GM19395 (cell line): ENCODE measurements at regions not wholly inside any gene's neighbourhood (a gene's known extent, or its start where the extent isn't known, plus 50 kb on each side); places are given as distances from the start of the nearest gene placed in this dataset.

ENCODE experiments used
- ATAC-seq: cut with Tn5 transposase; IDR thresholded peaks from one replicate; pipeline ENCODE4 v1.9.1; 2021; ENCODE audit warnings: mild to moderate bottlenecking, moderate library complexity; ENCODE audit not compliant: unreplicated experiment

DNA sequence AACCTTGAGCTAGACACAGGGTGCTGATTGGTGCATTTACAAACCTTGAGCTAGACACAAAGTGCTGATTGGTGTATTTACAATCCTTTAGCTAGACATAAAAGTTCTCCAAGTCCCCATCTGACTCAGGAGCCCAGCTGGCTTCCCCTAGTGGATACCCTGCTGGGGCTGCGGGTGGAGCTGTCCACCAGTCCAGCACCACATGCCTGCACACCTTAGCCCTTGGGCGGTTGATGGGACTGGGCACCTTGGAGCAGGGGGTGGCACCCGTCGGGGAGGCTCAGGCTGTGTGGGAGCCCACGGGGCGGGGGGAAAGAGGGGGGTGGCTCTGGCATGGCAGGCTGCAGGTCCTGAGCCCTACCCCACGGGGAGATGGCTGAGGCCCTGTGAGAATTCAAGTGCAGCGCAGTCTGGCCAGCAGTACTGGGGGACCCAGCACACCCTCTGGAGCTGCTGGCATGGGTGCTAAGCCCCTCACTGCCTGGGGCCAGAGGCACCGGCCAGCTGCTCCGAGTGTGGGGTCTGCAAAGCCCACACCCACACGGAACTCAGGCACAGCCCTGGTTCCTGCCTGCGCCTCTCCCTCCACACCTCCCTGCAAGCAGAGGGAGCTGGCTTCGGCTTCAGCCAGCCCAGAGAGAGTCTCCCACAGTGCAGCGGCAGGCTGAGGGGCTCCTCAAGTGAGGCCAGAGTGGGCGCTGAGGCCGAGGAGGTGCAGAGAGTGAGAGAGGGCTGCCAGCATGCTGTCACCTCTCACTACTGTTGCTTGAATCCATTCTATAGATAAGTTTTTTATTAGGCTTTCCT lies 369.8 kb upstream of the SMIM30 start:
- ATAC-seq = no peak

DNA sequence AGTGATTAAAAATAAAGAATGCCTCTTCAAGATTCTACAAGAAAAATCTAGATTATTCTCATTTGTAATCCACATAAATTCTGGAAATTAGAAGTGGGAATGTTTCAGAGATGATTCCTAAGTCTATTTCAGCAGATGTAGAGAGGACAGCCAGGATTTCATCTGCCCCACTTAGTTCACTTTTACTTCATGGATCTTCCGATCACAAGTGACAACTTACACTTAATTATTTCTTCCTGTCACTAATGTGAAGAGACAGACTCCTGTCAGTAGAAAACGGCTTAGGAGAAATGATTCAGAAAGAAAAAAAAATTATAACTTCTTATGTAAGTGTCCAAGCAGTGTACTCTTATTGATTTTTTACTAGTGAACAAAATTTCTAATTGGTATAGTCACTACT lies 368.2 kb upstream of the SMIM30 start:
- no peak for ATAC-seq

DNA sequence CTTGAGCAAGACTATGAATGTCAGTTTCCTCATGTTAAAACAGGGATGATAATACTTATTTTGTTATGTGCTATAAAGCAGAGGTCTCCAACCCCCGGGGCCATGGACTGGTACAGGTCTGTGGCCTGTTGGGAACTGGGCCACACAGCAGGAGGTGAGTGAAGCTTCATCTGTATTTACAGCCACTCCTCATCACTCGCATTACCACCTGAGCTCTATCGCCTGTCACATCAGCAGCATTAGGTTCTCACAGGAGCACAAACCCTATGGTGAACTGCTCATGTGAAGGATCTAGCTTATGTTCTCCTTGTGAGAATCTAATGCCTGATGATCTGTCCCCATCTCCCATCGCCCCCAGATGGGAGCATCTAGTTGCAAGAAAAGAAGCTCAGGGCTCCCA lies 365.3 kb upstream of the SMIM30 start:
- no peak for ATAC-seq

DNA sequence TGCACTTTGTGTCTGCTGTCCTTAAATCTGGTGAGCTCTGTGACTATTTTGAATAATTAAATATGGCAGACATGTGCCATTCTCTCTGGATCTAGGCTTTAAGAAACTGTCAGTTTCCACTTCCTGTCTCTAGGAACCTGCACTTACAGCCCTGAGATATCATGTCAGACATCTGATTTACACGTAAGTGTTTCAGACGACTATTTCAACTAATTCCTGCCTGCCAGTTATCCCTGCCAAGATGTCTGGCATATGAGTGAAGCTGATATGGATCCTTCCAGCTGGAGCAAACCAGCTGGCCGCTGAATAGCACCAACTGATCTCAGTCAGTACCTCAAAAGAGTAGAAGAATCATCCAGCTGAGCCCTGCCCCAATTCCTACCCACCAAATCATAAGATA lies 362.2 kb upstream of the SMIM30 start:
- no peak for ATAC-seq

DNA sequence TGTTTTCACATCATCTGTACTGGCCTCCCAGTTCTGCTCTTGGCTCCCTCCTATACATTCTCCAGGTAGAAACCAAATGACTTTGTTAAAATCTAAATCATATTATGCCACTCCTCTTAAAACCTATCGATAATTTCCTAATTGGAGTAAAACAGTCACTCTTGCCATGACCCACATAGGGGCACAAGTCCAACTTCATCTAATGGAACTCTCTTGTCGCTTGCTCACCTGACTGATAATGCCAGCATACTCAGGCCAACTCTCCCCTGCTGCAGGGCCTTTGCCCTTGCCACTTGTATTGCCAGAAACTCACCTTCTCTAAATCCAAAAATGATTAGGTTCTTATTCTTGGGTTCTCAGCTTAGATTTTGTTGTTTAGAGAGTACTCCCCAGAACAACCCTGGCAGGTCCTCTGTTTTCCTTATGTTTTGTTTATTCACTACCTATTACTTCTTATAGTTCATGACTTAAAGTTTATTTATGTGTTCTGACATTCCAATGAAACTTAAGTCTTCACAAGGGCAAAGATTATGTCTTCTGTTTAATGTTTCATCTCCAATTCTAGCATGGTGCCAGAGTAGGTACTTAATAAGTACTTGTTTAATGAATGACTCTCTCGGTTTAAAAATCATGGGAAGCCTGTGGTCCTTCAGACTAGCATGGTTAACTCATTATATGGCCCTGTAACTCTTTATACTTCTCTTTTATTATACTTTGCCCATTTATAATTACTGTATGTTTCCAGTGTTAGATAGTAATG lies 345.9 kb upstream of the SMIM30 start:
- no peak for ATAC-seq

DNA sequence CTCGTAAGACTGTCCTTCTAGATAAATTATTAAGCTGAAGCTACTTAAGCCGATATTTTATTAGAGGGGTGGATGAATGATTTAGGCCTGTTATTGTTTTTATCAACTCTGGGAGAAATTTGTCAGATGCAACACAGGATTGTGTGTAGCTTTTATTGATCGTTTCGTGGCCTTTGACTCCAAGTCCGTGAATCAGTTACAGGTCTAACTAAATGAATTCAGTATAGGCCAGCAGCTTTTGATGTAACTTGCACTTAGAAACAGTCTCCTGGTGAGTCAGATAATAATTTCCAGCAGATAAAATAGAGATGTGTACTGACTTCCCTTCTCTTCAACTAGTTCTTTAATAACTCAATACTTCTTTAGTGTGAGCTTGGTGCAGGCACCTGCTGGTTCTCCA lies 341.7 kb upstream of the SMIM30 start:
- no peak for ATAC-seq

DNA sequence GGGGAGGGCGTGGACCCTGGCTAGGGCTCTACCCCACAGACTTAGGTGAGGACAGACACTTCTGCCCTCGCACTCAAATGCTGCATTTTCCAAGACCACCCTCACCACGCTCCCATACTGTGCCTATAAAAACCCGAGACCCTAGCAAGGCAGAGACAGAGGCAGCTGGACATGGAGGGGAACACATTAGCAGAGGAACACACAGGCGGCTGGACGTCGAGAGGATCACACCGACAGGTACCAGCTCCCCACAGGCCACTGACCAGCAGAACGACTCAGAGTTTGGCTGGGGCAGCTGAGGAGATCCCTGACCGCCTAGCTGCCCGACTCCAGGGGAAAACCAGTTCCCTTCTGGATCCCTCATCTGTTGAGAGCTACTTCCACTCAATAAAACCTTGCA lies 338.2 kb upstream of the SMIM30 start:
- no peak for ATAC-seq

DNA sequence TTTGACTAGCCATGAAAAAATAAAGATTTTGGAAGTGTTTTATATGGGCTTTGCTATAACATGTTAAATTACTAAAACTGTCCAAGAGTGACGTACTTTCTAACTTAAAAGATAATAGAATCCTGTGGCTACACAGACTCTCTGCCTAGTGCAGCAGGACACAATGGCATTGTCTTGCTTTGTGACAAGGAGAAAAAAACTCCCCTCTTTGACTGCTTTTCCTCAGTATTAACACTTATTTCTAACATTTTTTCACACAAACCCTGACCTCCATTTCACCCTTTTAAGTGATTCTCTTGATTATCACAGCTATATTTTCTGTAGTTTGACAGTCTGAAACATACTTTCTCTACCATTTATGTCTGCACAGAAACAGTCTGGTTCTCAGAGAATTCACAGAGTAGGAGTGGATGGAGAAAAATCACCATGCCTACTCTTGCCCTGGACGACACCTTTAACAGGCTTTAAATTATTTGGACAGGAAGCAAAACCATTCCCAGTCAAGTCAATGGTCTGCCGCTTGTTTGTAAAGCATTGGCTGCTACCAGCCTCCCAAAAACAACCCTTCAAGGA lies 336.3 kb upstream of the SMIM30 start:
- ATAC-seq = no peak

DNA sequence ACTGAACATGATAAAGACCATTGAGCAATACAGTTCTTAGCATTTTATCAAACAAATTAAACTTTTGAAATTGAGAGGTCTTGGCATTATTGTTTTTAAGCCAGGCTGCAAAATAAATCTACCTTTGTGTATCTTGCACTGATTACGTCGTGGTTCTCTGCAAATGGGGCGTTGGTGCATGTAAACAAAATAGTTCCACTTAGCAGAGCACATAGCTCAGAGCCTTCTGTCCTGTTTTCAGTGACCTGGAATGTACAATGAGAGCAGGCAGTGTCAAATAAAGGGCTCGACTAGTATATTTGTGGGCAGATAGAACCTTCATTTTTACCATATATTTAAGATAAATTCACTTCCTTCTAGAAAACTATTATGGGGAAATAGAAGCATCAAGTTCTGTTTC lies 333.9 kb upstream of the SMIM30 start:
- ATAC-seq = no peak

DNA sequence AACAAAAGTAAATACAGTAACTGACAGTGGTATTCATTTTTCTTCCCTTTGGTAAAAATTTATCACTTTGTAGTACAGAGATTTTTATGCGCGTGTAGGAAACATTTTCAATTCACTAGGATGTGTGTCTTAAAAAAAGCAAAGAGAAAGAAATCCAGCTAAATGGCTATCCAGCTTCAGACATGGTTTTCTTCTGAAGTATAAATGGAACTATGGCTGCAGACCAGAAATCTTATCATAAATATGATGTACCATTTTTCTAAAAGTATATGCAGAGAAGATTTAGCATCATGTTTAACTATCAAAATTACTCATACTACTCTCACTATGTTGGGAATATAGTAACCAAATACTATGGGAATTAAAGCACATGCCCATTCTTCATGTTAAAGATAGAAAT lies 328.4 kb upstream of the SMIM30 start:
- no peak for ATAC-seq

DNA sequence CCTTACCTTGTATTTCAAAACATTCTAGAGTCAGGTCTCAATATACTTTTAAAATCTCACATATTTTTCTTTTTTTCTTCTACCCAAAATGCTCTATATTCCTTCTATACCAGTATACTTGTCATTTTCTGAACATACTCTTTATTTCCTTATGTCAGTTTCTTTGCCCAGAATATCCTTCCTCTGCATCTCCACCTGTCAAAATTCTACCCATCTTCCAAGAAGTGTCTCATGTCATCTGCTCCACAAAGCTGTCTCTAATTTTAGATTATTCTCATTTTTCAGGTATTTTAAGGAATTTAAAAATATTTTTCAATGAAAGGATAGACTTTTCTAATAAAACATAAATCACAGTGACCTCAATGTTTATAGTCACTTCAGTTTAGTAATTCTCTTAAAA lies 328.0 kb upstream of the SMIM30 start:
- no peak for ATAC-seq

DNA sequence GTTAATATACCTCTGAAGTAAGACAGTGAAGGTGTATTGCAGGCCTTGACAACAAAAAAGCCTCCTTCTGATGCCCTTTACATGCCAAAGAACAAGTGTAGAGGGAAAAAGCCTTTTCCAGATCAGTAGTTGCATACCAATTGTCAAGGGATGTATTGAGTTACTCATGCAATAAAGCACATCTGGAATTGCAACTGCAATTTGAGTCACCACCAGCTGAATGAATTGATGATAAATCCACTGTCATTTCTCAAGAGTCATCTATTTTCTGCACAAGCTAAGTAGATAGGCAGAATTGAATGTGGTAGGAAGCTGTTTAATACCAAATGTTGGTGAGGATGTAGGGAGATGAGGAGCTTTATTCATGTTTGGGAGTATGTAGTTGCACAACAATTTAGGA lies 325.9 kb upstream of the SMIM30 start:
- ATAC-seq = no peak

DNA sequence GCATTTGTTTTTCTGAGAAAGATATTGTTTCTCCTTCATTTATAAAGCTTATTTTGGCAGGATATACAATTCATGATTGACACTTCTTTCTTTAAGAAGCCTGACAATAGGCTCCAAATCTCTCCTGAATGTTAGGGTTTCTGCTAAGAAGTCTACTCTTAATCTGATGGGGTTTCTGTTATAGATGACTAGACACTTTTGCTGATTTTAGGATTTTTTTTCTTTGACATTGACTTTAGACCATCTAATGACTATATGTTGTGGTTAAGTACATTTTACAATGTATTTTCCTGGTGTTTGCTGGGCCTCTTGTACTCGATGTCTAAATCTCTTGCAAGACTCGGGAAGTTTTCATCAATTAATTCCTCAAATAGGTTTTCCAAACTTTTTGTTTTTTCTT lies 321.8 kb upstream of the SMIM30 start:
- ATAC-seq = no peak

DNA sequence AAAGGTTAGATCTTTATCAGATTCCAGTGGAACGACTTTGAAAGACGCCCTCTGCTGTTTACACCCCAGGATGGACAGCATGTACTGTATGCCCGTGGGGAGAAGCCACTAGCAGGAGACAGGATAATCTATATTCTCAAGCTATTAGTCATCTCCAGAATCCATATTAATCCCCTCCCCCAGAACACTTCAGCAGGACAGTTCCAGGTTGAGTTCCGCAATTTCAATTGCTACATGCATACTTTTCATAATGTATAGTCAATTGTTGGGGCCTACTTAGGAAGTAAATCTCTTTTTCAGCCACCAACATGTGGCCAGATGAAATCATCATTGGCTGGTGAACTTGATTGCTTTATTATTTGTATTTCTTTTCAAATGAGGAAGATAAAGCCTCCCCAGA lies 313.1 kb upstream of the SMIM30 start:
- ATAC-seq = no peak

DNA sequence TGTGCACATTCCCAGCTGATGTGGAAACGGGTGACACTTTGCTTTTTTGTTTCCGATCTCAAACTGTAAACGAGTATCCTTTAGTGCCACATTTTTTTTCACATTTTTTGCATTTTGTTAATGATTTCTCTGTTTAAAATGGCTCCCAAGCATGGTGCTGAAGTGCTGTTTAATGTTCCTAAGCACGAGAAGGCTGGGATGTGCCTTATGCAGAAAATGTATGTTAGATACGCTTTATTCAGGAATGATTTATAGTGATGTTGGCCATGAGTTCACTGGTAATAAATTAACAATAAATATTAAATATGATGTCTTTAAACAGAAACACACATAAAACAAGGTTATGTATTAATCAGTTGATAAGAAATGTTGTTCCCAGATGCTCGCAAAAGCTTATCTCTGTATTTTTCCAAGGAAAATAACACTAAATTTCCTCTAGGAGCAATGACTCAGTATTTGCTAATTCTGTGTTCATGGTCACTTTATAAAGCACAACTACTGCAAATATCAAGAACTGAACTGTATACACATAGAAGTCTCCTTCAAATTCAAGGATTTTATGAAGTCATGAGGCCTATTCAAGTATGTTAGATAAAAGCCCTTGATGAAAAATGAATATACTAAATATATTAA lies 305.9 kb upstream of the SMIM30 start:
- no peak for ATAC-seq

DNA sequence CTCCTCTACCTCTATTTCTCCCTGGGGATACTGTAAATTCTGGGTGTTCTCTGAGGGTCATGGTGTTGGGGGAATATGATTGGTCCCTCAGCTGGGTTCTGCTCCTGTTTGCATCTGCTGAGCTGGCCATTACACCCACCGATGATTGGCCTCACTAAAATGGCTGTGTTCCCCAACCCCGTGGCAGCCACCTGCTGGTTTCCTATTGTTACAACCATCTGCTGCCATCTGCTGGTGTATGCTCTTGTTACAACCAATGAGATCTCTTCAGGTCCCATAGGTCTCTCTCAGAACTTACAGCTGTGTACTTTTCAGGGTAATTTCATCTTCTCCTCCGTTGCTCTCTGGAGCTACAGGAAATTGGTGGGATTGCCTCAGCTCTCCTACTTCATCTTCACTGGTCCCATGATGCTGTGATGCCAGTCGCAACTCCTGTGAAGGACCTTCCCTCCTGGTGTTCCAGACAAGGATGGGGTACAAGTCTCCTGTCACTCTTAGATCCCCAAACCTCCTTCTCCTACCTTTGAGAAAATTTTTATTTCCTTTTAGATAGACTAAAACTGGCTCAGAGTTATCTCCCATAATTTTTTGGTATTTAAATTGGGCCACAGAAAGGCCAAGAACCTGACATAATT lies 303.5 kb upstream of the SMIM30 start:
- ATAC-seq = peak; percentile 100

DNA sequence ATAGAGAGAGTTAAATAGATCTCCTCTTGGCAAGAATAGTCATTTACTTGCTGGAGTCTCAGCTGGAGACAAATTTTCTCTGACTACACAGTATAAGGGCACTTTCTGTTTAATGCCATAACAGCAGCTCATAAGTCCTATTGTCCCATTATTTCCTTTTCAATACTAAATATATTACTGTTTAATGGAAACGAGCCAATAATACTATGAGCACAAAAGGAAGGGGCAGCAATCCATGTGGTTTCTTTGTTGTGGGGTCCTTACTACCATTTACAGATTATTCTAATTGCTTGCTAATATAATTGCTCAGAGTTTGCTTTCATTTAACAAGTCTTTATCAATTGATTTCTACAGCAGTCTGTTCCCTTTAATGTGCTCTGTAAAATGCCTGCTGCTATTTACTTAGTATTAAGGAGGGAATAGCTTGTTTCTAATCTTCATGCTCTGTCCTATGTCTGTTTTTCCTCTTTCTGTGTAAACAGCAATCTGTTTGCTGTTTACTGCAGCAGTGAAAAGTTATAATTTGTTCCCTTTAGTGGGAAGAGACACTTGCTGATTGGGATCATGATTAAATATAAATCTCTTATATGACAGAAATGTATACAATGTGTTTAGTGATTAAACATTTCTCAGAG lies 296.2 kb upstream of the SMIM30 start:
- ATAC-seq = no peak

DNA sequence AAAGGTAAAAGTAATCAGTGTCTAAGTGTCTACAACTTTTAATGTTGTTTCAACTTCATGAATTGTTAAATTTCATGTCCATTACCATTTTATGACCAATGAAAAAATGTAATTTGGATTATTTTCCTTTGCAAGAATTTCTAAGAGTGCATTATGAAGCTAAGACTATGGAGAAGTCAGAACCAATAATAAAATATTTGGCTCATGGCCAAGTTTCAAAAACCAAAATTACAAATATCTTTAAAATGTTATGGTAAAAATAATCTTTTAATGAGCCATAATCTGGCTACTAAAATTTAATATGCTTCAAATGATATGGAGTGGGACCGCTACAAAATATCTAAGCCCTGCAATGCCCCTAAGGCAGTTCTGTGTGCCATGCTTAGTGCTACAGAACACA lies 294.1 kb upstream of the SMIM30 start:
- no peak for ATAC-seq

DNA sequence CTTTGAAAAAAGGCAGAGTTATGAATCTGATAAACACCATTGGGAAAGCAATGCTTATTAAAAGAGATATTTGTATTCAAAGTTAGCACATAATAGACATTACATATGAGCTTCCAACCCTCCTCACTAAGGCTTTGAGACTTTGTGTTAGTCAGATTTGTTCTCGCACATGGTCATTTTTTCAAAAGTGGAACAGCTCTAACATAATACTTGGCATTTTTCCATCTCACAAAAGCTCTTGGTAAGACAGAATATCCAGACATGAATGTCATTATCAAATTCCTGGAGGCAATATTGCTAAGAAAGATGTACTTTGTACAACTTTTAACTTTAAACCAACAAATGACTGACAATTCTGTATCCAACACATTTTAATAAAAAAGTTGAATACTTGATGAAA lies 292.4 kb upstream of the SMIM30 start:
- no peak for ATAC-seq

DNA sequence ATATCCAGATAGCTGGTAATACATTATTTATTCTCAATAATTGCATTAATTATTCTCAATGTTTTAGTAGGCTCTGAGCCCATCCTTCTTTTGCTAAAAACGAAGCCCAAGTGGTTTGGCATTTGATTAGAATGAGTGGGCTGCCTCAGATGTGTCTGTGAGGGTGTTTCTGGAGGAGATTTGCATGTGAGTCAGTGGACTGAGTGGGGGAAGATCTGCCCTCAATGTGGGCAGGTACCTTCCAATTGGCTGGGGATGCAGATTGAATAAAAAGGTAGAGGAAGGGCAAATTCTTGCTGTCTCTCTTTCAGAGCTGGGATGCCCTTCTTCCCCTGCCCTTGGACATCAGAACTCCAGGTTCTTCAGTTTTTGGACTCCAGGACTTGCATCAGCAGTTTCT lies 290.6 kb upstream of the SMIM30 start:
- no peak for ATAC-seq
